ENCODE measurements at regions not wholly inside any gene's neighbourhood (a gene's known extent, or its start where the extent isn't known, plus 50 kb on each side); places are given as distances from the start of the nearest gene placed in this dataset.

GRCh38 chr3:159139326-159139725, 337.5 kb downstream of the MFSD1 start:
- whole genome bisulfite sequencing (ENCODE audit: insufficient coverage): 77% methylated on average over 2 of the region's 2 CpGs
- no peak overlapping the region for H3K27ac ChIP-seq (ENCODE audit: low read length)
- no peak overlapping the region for H3K4me3 ChIP-seq (ENCODE audit: low read length)
- H3K9me3 ChIP-seq (replicated peaks; ENCODE audit: control insufficient read depth, low read depth, low read length): no peaks in the 10 kb centered on the region
- H3K36me3 ChIP-seq (ENCODE audit: control insufficient read depth, insufficient read depth, low read length): no peaks in the 10 kb centered on the region
- DNase-seq: no peak
- no peaks in the 10 kb centered on the region for H3K27me3 ChIP-seq (ENCODE audit: control insufficient read depth, insufficient read depth, low read length)
- no peaks in the 10 kb centered on the region for H3K4me1 ChIP-seq (ENCODE audit: control insufficient read depth, insufficient read depth, low read length)

- no CpG with 5 or more reads among the region's 2 CpGs for WGBS (ENCODE audit: insufficient coverage)
- H3K27ac ChIP-seq (ENCODE audit: low read length): no peak overlapping the region
- no peaks in the 10 kb centered on the region for H3K9me3 ChIP-seq (replicated peaks; ENCODE audit: control insufficient read depth, low read depth, low read length)
- no peaks in the 10 kb centered on the region for H3K27me3 ChIP-seq (ENCODE audit: control insufficient read depth, insufficient read depth, low read length)
- no peak for DNase-seq
- no peaks in the 10 kb centered on the region for H3K4me1 ChIP-seq (ENCODE audit: control insufficient read depth, insufficient read depth, low read length)
- no peaks in the 10 kb centered on the region for H3K36me3 ChIP-seq (ENCODE audit: control insufficient read depth, insufficient read depth, low read length)
- H3K4me3 ChIP-seq (ENCODE audit: low read length): no peak overlapping the region
Measured at GRCh38 chr3:159144472-159144871, 342.6 kb downstream of the MFSD1 start.

- no peaks in the 10 kb centered on the region for H3K9me3 ChIP-seq (replicated peaks; ENCODE audit: control insufficient read depth, low read depth, low read length)
- H3K4me1 ChIP-seq (ENCODE audit: control insufficient read depth, insufficient read depth, low read length): no peaks in the 10 kb centered on the region
- no peaks in the 10 kb centered on the region for H3K27me3 ChIP-seq (ENCODE audit: control insufficient read depth, insufficient read depth, low read length)
- no peaks in the 10 kb centered on the region for H3K36me3 ChIP-seq (ENCODE audit: control insufficient read depth, insufficient read depth, low read length)
- no peak for DNase-seq
- H3K27ac ChIP-seq (ENCODE audit: low read length): no peak overlapping the region
- H3K4me3 ChIP-seq (ENCODE audit: low read length): no peak overlapping the region
Measured at GRCh38 chr3:159144891-159145290, 343.0 kb downstream of the MFSD1 start.

GRCh38 chr3:159146392-159146791, 344.5 kb downstream of the MFSD1 start:
- H3K4me3 ChIP-seq (ENCODE audit: low read length): no peak overlapping the region
- WGBS (ENCODE audit: insufficient coverage): no CpG with 5 or more reads among the region's 3 CpGs
- no peaks in the 10 kb centered on the region for H3K4me1 ChIP-seq (ENCODE audit: control insufficient read depth, insufficient read depth, low read length)
- H3K36me3 ChIP-seq (ENCODE audit: control insufficient read depth, insufficient read depth, low read length): no peaks in the 10 kb centered on the region
- no peaks in the 10 kb centered on the region for H3K27me3 ChIP-seq (ENCODE audit: control insufficient read depth, insufficient read depth, low read length)
- DNase-seq: no peak
- H3K9me3 ChIP-seq (replicated peaks; ENCODE audit: control insufficient read depth, low read depth, low read length): no peaks in the 10 kb centered on the region
- H3K27ac ChIP-seq (ENCODE audit: low read length): no peak overlapping the region

GRCh38 chr3:159146856-159147435, 345.1 kb downstream of the MFSD1 start:
- Histone ChIP-seq H3K27me3 (ENCODE audit: control insufficient read depth, insufficient read depth, low read length) (no peaks in the 10 kb centered on the region), H3K36me3 (ENCODE audit: control insufficient read depth, insufficient read depth, low read length) (no peaks in the 10 kb centered on the region), H3K27ac (ENCODE audit: low read length) (no peak overlapping the region), H3K9me3 (replicated peaks; ENCODE audit: control insufficient read depth, low read depth, low read length) (no peaks in the 10 kb centered on the region), H3K4me1 (ENCODE audit: control insufficient read depth, insufficient read depth, low read length) (no peaks in the 10 kb centered on the region), H3K4me3 (ENCODE audit: low read length) (no peak overlapping the region)
- DNase-seq: no peak
- no CpG with 5 or more reads among the region's 4 CpGs for WGBS (ENCODE audit: insufficient coverage)

- H3K27me3 ChIP-seq (ENCODE audit: control insufficient read depth, insufficient read depth, low read length): no peaks in the 10 kb centered on the region
- WGBS (ENCODE audit: insufficient coverage): no CpG with 5 or more reads among the region's 4 CpGs
- no peak overlapping the region for H3K4me3 ChIP-seq (ENCODE audit: low read length)
- no peaks in the 10 kb centered on the region for H3K4me1 ChIP-seq (ENCODE audit: control insufficient read depth, insufficient read depth, low read length)
- no peaks in the 10 kb centered on the region for H3K9me3 ChIP-seq (replicated peaks; ENCODE audit: control insufficient read depth, low read depth, low read length)
- no peaks in the 10 kb centered on the region for H3K36me3 ChIP-seq (ENCODE audit: control insufficient read depth, insufficient read depth, low read length)
- no peak for DNase-seq
- no peak overlapping the region for H3K27ac ChIP-seq (ENCODE audit: low read length)
Measured at GRCh38 chr3:159147813-159148212, 346.0 kb downstream of the MFSD1 start.

GRCh38 chr3:159148466-159148865, 346.6 kb downstream of the MFSD1 start:
- H3K9me3 ChIP-seq (replicated peaks; ENCODE audit: control insufficient read depth, low read depth, low read length): no peaks in the 10 kb centered on the region
- H3K4me1 ChIP-seq (ENCODE audit: control insufficient read depth, insufficient read depth, low read length): no peaks in the 10 kb centered on the region
- H3K4me3 ChIP-seq (ENCODE audit: low read length): no peak overlapping the region
- WGBS (ENCODE audit: insufficient coverage): no CpG with 5 or more reads among the region's 1 CpG
- H3K27ac ChIP-seq (ENCODE audit: low read length): no peak overlapping the region
- no peaks in the 10 kb centered on the region for H3K27me3 ChIP-seq (ENCODE audit: control insufficient read depth, insufficient read depth, low read length)
- no peak for DNase-seq
- no peaks in the 10 kb centered on the region for H3K36me3 ChIP-seq (ENCODE audit: control insufficient read depth, insufficient read depth, low read length)

GRCh38 chr3:159149131-159149530, 347.3 kb downstream of the MFSD1 start:
- Histone ChIP-seq H3K27me3 (ENCODE audit: control insufficient read depth, insufficient read depth, low read length) (no peaks in the 10 kb centered on the region), H3K9me3 (replicated peaks; ENCODE audit: control insufficient read depth, low read depth, low read length) (no peaks in the 10 kb centered on the region), H3K4me1 (ENCODE audit: control insufficient read depth, insufficient read depth, low read length) (no peaks in the 10 kb centered on the region), H3K27ac (ENCODE audit: low read length) (no peak overlapping the region), H3K36me3 (ENCODE audit: control insufficient read depth, insufficient read depth, low read length) (no peaks in the 10 kb centered on the region), H3K4me3 (ENCODE audit: low read length) (no peak overlapping the region)
- WGBS (ENCODE audit: insufficient coverage): no CpG with 5 or more reads among the region's 7 CpGs
- no peak for DNase-seq

- H3K4me1 ChIP-seq (ENCODE audit: control insufficient read depth, insufficient read depth, low read length): no peaks in the 10 kb centered on the region
- DNase-seq: no peak
- no peaks in the 10 kb centered on the region for H3K9me3 ChIP-seq (replicated peaks; ENCODE audit: control insufficient read depth, low read depth, low read length)
- no CpG with 5 or more reads among the region's 1 CpG for WGBS (ENCODE audit: insufficient coverage)
- no peak overlapping the region for H3K27ac ChIP-seq (ENCODE audit: low read length)
- H3K4me3 ChIP-seq (ENCODE audit: low read length): no peak overlapping the region
- H3K27me3 ChIP-seq (ENCODE audit: control insufficient read depth, insufficient read depth, low read length): no peaks in the 10 kb centered on the region
- no peaks in the 10 kb centered on the region for H3K36me3 ChIP-seq (ENCODE audit: control insufficient read depth, insufficient read depth, low read length)
Measured at GRCh38 chr3:159149633-159150032, 347.8 kb downstream of the MFSD1 start.

GRCh38 chr3:159150180-159150579, 348.3 kb downstream of the MFSD1 start:
- Histone ChIP-seq H3K27me3 (ENCODE audit: control insufficient read depth, insufficient read depth, low read length) (no peaks in the 10 kb centered on the region), H3K9me3 (replicated peaks; ENCODE audit: control insufficient read depth, low read depth, low read length) (no peaks in the 10 kb centered on the region), H3K4me1 (ENCODE audit: control insufficient read depth, insufficient read depth, low read length) (no peaks in the 10 kb centered on the region), H3K27ac (ENCODE audit: low read length) (no peak overlapping the region), H3K4me3 (ENCODE audit: low read length) (no peak overlapping the region), H3K36me3 (ENCODE audit: control insufficient read depth, insufficient read depth, low read length) (no peaks in the 10 kb centered on the region)
- DNase-seq: no peak
- 90% methylated on average over 2 of the region's 3 CpGs for WGBS (ENCODE audit: insufficient coverage)

- Histone ChIP-seq H3K4me3 (ENCODE audit: low read length) (no peak overlapping the region), H3K4me1 (ENCODE audit: control insufficient read depth, insufficient read depth, low read length) (no peaks in the 10 kb centered on the region), H3K36me3 (ENCODE audit: control insufficient read depth, insufficient read depth, low read length) (no peaks in the 10 kb centered on the region), H3K27me3 (ENCODE audit: control insufficient read depth, insufficient read depth, low read length) (no peaks in the 10 kb centered on the region), H3K27ac (ENCODE audit: low read length) (no peak overlapping the region), H3K9me3 (replicated peaks; ENCODE audit: control insufficient read depth, low read depth, low read length) (no peaks in the 10 kb centered on the region)
- WGBS (ENCODE audit: insufficient coverage): 67% methylated on average over 5 of the region's 5 CpGs
- DNase-seq: no peak
Measured at GRCh38 chr3:159151130-159151529, 349.3 kb downstream of the MFSD1 start.

All from muscle of leg (tissue), 3 donors.